Gastroesophageal sphincter (tissue), 3 donors: ENCODE measurements at regions not wholly inside any gene's neighbourhood (a gene's known extent, or its start where the extent isn't known, plus 50 kb on each side); places are given as distances from the start of the nearest gene placed in this dataset.

Experiments used
- CTCF ChIP-seq, 4 experiments: fragments of 200-600 bp in 2 of 4; fragments of 450-650 bp in 2 of 4; sonication (generic) in 1 of 4; IDR thresholded peaks; one replicate each; pipeline ENCODE4 v1.5.1; 2017 to 2019; ENCODE audit warnings: antibody characterized with exemption in 4 of 4, mild to moderate bottlenecking in 2 of 4, moderate library complexity in 2 of 4
- POLR2A ChIP-seq, 2 donors: fragments of 450-650 bp; IDR thresholded peaks; one replicate each; pipeline ENCODE4 v1.6.1; 2017; ENCODE audit warnings: antibody characterized with exemption in 2 of 2, mild to moderate bottlenecking in 2 of 2, moderate library complexity in 1 of 2

DNA sequence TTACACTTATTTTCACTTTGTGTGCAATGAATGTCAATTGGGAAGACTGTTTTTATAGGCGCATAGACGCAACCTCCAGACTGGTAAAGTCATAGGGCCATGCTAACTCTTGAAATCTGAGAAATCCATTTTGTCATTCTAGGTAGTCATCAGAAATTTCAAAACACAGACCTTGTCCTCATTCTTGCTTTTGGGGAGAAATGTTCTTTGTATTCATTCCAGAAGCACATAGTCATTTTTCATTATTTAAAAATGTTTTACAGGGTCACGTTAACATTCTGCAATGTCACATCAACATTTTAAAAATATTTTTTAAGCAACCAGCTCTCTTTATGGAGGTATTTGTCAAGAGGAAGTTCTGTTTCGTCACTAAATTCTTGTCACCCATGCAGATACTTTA lies 898.4 kb downstream of the PDCD6IP start:
- no peak for TF ChIP-seq POLR2A (IDR thresholded peaks at IDR 0.05)
- TF ChIP-seq CTCF (IDR thresholded peaks at IDR 0.05) = no peak
